DND-41 (cell line): ENCODE measurements at regions not wholly inside any gene's neighbourhood (a gene's known extent, or its start where the extent isn't known, plus 50 kb on each side); places are given as distances from the start of the nearest gene placed in this dataset.

Experiments used
- ATAC-seq: fragments of 200-7000 bp; cut with Tn5 transposase; 3 replicates; pipeline ENCODE4 v1.9.1; 2021; ENCODE audit warnings: low read depth; ENCODE audit not compliant: insufficient read depth
- DNase-seq: peaks from one replicate; pipeline ENCODE4 v3.0.0-alpha.2; 2020
- H2AFZ ChIP-seq: 2 replicates; pipeline ENCODE4 v1.6.0; 2012; ENCODE audit warnings: low read depth, low read length
- H3K27ac ChIP-seq: 2 replicates; pipeline ENCODE4 v1.5.1; 2012; ENCODE audit warnings: low read length, inconsistent platforms
- H3K27me3 ChIP-seq: fragments of 200-600 bp; sonication (generic); 2 replicates; pipeline ENCODE4 v1.6.0; 2012; ENCODE audit warnings: low read length, mild to moderate bottlenecking, inconsistent platforms; ENCODE audit not compliant: insufficient read depth, poor library complexity
- H3K36me3 ChIP-seq: 2 replicates; pipeline ENCODE4 v1.5.1; 2012; ENCODE audit warnings: low read length, inconsistent platforms; ENCODE audit not compliant: insufficient read depth
- H3K4me1 ChIP-seq: 2 replicates; pipeline ENCODE4 v1.5.1; 2012; ENCODE audit warnings: mild to moderate bottlenecking, low read length; ENCODE audit not compliant: insufficient read depth
- H3K4me2 ChIP-seq: 2 replicates; pipeline ENCODE4 v1.6.0; 2012; ENCODE audit warnings: mild to moderate bottlenecking, moderate library complexity, low read length, inconsistent platforms; ENCODE audit not compliant: insufficient read depth
- H3K4me3 ChIP-seq, 2 experiments: fragments of 200-600 bp in 1 of 2; shearing (Covaris generic) in 1 of 2; 2 replicates each; pipeline ENCODE4 v1.5.1; 2012 to 2016; ENCODE audit warnings: inconsistent platforms in 2 of 2, low read length in 2 of 2, mild to moderate bottlenecking in 2 of 2, low read depth in 1 of 2, moderate library complexity in 1 of 2
- H3K79me2 ChIP-seq: 2 replicates; pipeline ENCODE4 v1.6.0; 2012; ENCODE audit warnings: low read length, inconsistent platforms; ENCODE audit not compliant: insufficient read depth
- H3K9ac ChIP-seq: 2 replicates; pipeline ENCODE4 v1.6.0; 2012; ENCODE audit warnings: low read depth, mild to moderate bottlenecking, inconsistent platforms, low read length, moderate library complexity
- H3K9me3 ChIP-seq: 2 replicates; pipeline ENCODE4 v1.5.1; 2012; ENCODE audit warnings: low read length, moderate library complexity, mild to moderate bottlenecking, inconsistent platforms; ENCODE audit not compliant: insufficient read depth, severe bottlenecking
- H4K20me1 ChIP-seq: 2 replicates; pipeline ENCODE4 v1.6.0; 2012; ENCODE audit warnings: low read length; ENCODE audit not compliant: insufficient read depth
- CTCF ChIP-seq: IDR thresholded peaks from 2 replicates; pipeline ENCODE4 v1.5.1; 2012; ENCODE audit warnings: borderline replicate concordance, low read length, moderate library complexity, mild to moderate bottlenecking; ENCODE audit not compliant: poor library complexity, severe bottlenecking; ENCODE audit errors: extremely low read depth
- EZH2 ChIP-seq: IDR thresholded peaks from 3 replicates; pipeline ENCODE4 v1.6.1; 2012; ENCODE audit warnings: borderline replicate concordance, low read depth, mild to moderate bottlenecking, moderate library complexity, low read length, inconsistent platforms; ENCODE audit not compliant: severe bottlenecking

- H3K27me3 ChIP-seq: no peaks in the 10 kb centered on the region
- no peak overlapping the region for H2AFZ ChIP-seq
- H3K4me2 ChIP-seq: no peak overlapping the region
- no peak overlapping the region for H3K9ac ChIP-seq
- H3K36me3 ChIP-seq: no peaks in the 10 kb centered on the region
- no peak for TF ChIP-seq CTCF
- no peak for TF ChIP-seq EZH2
- H4K20me1 ChIP-seq: no peaks in the 10 kb centered on the region
- H3K4me3 ChIP-seq: no peak overlapping the region
- no peaks in the 10 kb centered on the region for H3K79me2 ChIP-seq
- DNase-seq (no peak), ATAC-seq (no peak)
- H3K27ac ChIP-seq: no peak overlapping the region
- H3K9me3 ChIP-seq: no peaks in the 10 kb centered on the region
- H3K4me1 ChIP-seq: no peaks in the 10 kb centered on the region; the same call in 1 of the 2 replicates
Observed at GRCh38 chr18:40867459-40867858, 1087.6 kb upstream of the PIK3C3 start.

DNA sequence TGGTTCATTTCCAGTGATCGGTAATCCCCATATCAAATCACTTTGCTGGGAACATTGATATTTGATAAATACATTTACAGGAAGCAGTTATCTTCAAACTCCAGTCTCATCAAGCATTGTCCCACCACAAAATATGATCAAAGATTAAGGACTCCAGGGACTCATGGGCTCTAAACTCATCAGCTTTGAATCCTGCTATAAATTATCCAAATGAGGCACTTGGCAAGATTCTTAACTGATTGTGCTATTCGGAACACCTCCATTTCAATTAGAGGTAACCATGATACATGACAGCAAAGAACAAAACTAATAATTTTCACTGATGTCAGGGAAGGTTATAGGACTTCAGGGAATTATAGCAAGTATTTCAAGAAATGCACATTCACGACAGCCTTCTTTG is 1088.1 kb upstream of the PIK3C3 start:
- no peak overlapping the region for H3K9ac ChIP-seq
- H4K20me1 ChIP-seq: no peaks in the 10 kb centered on the region
- no peaks in the 10 kb centered on the region for H3K36me3 ChIP-seq
- TF ChIP-seq CTCF: no peak
- TF ChIP-seq EZH2: no peak
- DNase-seq (no peak), ATAC-seq (no peak)
- H2AFZ ChIP-seq: no peak overlapping the region
- no peak overlapping the region for H3K4me3 ChIP-seq
- H3K9me3 ChIP-seq: no peaks in the 10 kb centered on the region
- H3K79me2 ChIP-seq: no peaks in the 10 kb centered on the region
- H3K27ac ChIP-seq: no peak overlapping the region
- H3K4me2 ChIP-seq: no peak overlapping the region
- no peaks in the 10 kb centered on the region; the same call in 1 of the 2 replicates for H3K4me1 ChIP-seq
- H3K27me3 ChIP-seq: no peaks in the 10 kb centered on the region

DNA sequence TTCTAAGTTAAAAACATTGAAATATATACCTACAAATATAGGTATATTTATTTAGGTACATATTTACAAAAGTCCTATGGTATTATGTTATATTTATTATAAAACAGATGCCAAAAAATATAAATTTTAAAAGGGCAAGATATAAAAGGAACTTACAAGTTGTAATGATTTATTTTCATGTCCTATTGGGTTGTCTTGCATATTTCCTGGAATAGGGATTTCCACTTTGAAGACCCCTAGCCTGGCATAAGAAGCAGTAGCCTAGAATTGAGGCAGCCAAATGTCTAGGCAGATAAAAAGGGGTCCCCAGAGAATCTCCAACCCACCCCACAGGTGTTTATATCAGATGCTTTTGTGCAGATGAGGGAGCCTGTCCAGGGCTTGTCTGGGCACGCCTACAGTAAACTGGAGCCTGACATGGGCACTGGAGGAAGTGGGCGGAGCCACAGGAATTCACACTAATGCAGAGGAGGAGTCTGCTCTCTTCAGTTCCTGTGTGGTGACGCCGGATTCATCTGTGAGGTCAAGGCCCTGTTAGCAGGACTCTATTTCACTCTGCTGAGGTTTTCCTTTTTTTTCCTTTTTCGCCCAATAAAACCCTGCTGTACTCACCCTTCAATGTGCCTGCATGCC is 1088.9 kb upstream of the PIK3C3 start:
- H3K9me3 ChIP-seq: no peaks in the 10 kb centered on the region
- H3K4me3 ChIP-seq: no peak overlapping the region
- H3K27ac ChIP-seq: no peak overlapping the region
- peak; percentile 87 for ATAC-seq
- peak; percentile 55 for DNase-seq
- TF ChIP-seq CTCF: no peak
- TF ChIP-seq EZH2: no peak
- no peaks in the 10 kb centered on the region for H3K27me3 ChIP-seq
- H3K4me2 ChIP-seq: no peak overlapping the region
- no peaks in the 10 kb centered on the region for H4K20me1 ChIP-seq
- H3K9ac ChIP-seq: no peak overlapping the region
- no peaks in the 10 kb centered on the region for H3K36me3 ChIP-seq
- no peaks in the 10 kb centered on the region for H3K79me2 ChIP-seq
- no peak overlapping the region; the same call in 1 of the 2 replicates for H2AFZ ChIP-seq
- H3K4me1 ChIP-seq: no peaks in the 10 kb centered on the region; the same call in 1 of the 2 replicates

DNA sequence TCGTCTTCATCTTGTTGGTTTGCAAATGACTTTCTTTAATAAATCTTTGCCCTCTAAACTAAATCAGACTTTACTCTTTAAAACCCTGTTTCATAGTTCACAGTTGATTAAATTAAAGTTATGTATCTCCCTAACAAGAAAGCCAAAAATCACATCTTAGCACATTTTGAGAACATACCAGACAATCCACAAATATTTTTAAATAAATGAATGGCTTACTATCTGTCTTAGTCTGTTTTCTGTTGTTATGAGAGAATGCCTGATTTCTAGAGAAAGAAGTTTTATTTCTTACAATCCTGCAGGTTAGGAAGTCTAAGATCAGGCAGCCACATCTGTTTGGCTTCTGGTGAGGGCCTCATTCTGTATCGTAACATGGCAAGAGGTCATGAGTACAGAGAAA is 1090.2 kb upstream of the PIK3C3 start:
- Histone ChIP-seq H4K20me1 (no peaks in the 10 kb centered on the region), H3K79me2 (no peaks in the 10 kb centered on the region), H3K9me3 (no peaks in the 10 kb centered on the region), H3K27ac (no peak overlapping the region), H2AFZ (no peak overlapping the region), H3K9ac (no peak overlapping the region), H3K4me3 (no peak overlapping the region), H3K27me3 (no peaks in the 10 kb centered on the region), H3K4me1 (no peaks in the 10 kb centered on the region; the same call in 1 of the 2 replicates), H3K36me3 (no peaks in the 10 kb centered on the region), H3K4me2 (no peak overlapping the region)
- DNase-seq (no peak), ATAC-seq (no peak)
- no peak for TF ChIP-seq CTCF
- TF ChIP-seq EZH2: no peak
